ENCODE measurements at regions not wholly inside any gene's neighbourhood (a gene's known extent, or its start where the extent isn't known, plus 50 kb on each side); places are given as distances from the start of the nearest gene placed in this dataset.
A peak's percentile ranks its signal among the peaks of the same experiment; 100 is the strongest.
"Not testable (repeated sequence)": the region's sequence is repeated elsewhere in the genome, so short reads cannot be mapped to it uniquely, and the experiment has no call there.

- DNase-seq (ENCODE audit: low read depth in 3 of 3, low spot score in 2 of 3), result no peak
Measured at GRCh38 chr20:6663751-6664388, 103.6 kb upstream of the BMP2 start.

- DNase-seq (ENCODE audit: low read depth in 3 of 3, low spot score in 2 of 3), result peak in 1 of 3 donors; percentile 9
Measured at GRCh38 chr20:6663104-6663503, 104.4 kb upstream of the BMP2 start.

GRCh38 chr20:6662309-6662708, 105.2 kb upstream of the BMP2 start:
- DNase-seq (ENCODE audit: low read depth in 3 of 3, low spot score in 2 of 3), result no peak

GRCh38 chr20:6660441-6660840, 107.0 kb upstream of the BMP2 start:
- no peak for DNase-seq (ENCODE audit: low read depth in 3 of 3, low spot score in 2 of 3)

- not testable (repeated sequence) for DNase-seq (ENCODE audit: low read depth in 3 of 3, low spot score in 2 of 3)
Measured at GRCh38 chr20:6658909-6659308, 108.6 kb upstream of the BMP2 start.

- no peak for DNase-seq (ENCODE audit: low read depth in 3 of 3, low spot score in 2 of 3)
Measured at GRCh38 chr20:6657904-6658303, 109.6 kb upstream of the BMP2 start.

GRCh38 chr20:6657111-6657510, 110.4 kb upstream of the BMP2 start:
- DNase-seq (ENCODE audit: low read depth in 3 of 3, low spot score in 2 of 3), result no peak

GRCh38 chr20:6654513-6655252, 112.8 kb upstream of the BMP2 start:
- DNase-seq (ENCODE audit: low read depth in 3 of 3, low spot score in 2 of 3), result no peak

GRCh38 chr20:6651561-6651960, 115.9 kb upstream of the BMP2 start:
- no peak for DNase-seq (ENCODE audit: low read depth in 3 of 3, low spot score in 2 of 3)

GRCh38 chr20:6651016-6651415, 116.5 kb upstream of the BMP2 start:
- DNase-seq (ENCODE audit: low read depth in 3 of 3, low spot score in 2 of 3), result no peak

GRCh38 chr20:6646021-6646636, 121.4 kb upstream of the BMP2 start:
- DNase-seq (ENCODE audit: low read depth in 3 of 3, low spot score in 2 of 3), result no peak

GRCh38 chr20:6644813-6645628, 122.5 kb upstream of the BMP2 start:
- no peak for DNase-seq (ENCODE audit: low read depth in 3 of 3, low spot score in 2 of 3)

GRCh38 chr20:6641012-6641411, 126.5 kb upstream of the BMP2 start:
- no peak for DNase-seq (ENCODE audit: low read depth in 3 of 3, low spot score in 2 of 3)

GRCh38 chr20:6637160-6637579, 130.3 kb upstream of the BMP2 start:
- no peak for DNase-seq (ENCODE audit: low read depth in 3 of 3, low spot score in 2 of 3)

GRCh38 chr20:6636209-6637159, 131.0 kb upstream of the BMP2 start:
- DNase-seq (ENCODE audit: low read depth in 3 of 3, low spot score in 2 of 3), result peak in 2 of 3 donors; percentile 27 to 35

GRCh38 chr20:6635034-6635736, 132.3 kb upstream of the BMP2 start:
- no peak for DNase-seq (ENCODE audit: low read depth in 3 of 3, low spot score in 2 of 3)

GRCh38 chr20:6632187-6632586, 135.3 kb upstream of the BMP2 start:
- DNase-seq (ENCODE audit: low read depth in 3 of 3, low spot score in 2 of 3), result no peak

GRCh38 chr20:6630514-6630913, 137.0 kb upstream of the BMP2 start:
- DNase-seq (ENCODE audit: low read depth in 3 of 3, low spot score in 2 of 3), result no peak

GRCh38 chr20:6629564-6629963, 137.9 kb upstream of the BMP2 start:
- no peak for DNase-seq (ENCODE audit: low read depth in 3 of 3, low spot score in 2 of 3)
